ENCODE measurements at regions not wholly inside any gene's neighbourhood (a gene's known extent, or its start where the extent isn't known, plus 50 kb on each side); places are given as distances from the start of the nearest gene placed in this dataset.

DNA sequence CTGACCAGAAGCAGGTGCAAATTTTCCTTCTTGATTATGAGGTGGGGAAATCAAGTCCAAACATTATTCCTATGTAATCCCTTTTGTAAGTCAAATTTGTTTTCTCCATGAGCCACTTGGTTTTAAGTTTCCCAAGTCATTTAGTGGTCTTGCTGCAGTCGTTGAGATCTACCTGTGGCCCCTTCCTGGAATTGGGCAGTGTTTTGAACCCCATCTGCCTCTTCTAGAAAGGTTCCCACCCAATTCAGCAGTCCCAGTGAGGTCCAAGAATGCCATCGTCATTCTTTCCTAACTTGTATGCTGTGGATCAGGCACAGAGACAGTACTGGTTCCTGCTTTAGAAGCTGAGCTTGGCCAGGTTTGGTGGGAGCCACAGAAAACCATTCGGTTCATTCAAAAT is 77.8 kb upstream of the GNAZ start:
- peaks cover 2 to 8% (median 5%) of the 10 kb centered on the region in 4 donors for H3K9me3 ChIP-seq
- 78 to 81% methylated on average over 3 of the region's 3 CpGs for WGBS, 2 donors
- no peak overlapping the region for H3K4me3 ChIP-seq
- no peaks in the 10 kb centered on the region for H3K4me1 ChIP-seq
- TF ChIP-seq POLR2A (IDR thresholded peaks at IDR 0.05), result no peak
- no peak for TF ChIP-seq POLR2AphosphoS5 (IDR thresholded peaks at IDR 0.05)
- TF ChIP-seq, protein P1, sequence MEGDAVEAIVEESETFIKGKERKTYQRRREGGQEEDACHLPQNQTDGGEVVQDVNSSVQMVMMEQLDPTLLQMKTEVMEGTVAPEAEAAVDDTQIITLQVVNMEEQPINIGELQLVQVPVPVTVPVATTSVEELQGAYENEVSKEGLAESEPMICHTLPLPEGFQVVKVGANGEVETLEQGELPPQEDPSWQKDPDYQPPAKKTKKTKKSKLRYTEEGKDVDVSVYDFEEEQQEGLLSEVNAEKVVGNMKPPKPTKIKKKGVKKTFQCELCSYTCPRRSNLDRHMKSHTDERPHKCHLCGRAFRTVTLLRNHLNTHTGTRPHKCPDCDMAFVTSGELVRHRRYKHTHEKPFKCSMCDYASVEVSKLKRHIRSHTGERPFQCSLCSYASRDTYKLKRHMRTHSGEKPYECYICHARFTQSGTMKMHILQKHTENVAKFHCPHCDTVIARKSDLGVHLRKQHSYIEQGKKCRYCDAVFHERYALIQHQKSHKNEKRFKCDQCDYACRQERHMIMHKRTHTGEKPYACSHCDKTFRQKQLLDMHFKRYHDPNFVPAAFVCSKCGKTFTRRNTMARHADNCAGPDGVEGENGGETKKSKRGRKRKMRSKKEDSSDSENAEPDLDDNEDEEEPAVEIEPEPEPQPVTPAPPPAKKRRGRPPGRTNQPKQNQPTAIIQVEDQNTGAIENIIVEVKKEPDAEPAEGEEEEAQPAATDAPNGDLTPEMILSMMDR (IDR thresholded peaks at IDR 0.05), result no peak
- TF ChIP-seq EP300 (IDR thresholded peaks at IDR 0.05), result no peak
- H3K36me3 ChIP-seq, result no peaks in the 10 kb centered on the region
- H3K27ac ChIP-seq, result no peak overlapping the region
- DNase-seq (no peak), ATAC-seq (ENCODE audit: low FRiP score in 2 of 2) (no peak)
- no peaks in the 10 kb centered on the region for H3K27me3 ChIP-seq

DNA sequence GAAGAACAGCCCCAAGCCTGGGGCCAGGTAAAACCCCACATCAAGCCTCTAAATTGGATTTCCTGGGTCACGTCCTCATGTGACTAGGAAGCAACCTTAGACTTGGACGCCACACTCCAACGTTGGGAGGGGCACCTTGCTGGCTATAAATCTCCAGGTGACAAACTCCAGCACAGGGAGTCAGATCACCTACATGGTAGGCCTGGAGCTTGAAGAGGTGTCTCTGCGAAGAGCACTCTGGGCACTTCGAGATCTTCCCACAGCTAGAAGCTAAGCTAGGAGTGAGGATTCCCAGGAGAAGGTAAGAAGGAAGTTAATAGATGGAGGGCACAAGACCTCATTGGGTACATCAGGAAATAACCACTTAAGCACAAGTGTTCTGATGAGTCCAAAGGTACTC is 77.1 kb upstream of the GNAZ start:
- WGBS, 2 donors, result 86 to 91% methylated on average over 5 of the region's 5 CpGs
- H3K4me3 ChIP-seq, result no peak overlapping the region
- ATAC-seq (ENCODE audit: low FRiP score in 2 of 2), result no peak
- TF ChIP-seq POLR2AphosphoS5 (IDR thresholded peaks at IDR 0.05), result no peak
- no peak for TF ChIP-seq POLR2A (IDR thresholded peaks at IDR 0.05)
- TF ChIP-seq, protein P1 (IDR thresholded peaks at IDR 0.05), result no peak
- no peak for TF ChIP-seq EP300 (IDR thresholded peaks at IDR 0.05)
- H3K4me1 ChIP-seq, result no peaks in the 10 kb centered on the region
- no peak for DNase-seq
- no peaks in the 10 kb centered on the region for H3K27me3 ChIP-seq
- no peak overlapping the region for H3K27ac ChIP-seq
- H3K36me3 ChIP-seq, result no peaks in the 10 kb centered on the region
- H3K9me3 ChIP-seq, result peaks cover 5 to 11% (median 9%) of the 10 kb centered on the region in 4 donors

DNA sequence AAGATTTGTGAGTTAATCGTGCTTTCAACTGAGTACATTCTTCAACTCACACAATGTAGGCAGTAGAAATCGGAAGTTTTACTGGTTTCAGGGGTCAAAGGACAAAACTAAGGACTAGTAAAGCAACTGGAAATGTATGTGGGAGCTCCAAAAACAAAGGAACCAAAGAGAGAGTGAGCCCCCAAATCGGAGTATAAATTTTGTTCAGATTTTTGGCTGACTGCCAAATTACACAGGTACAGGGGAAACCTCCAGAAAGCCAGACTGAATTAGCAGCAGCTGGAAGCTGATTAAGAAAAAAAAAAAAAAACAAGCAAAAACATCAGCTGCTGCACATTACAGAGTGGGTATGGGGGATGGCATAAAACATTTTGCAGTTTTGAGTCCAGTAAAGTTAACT is 75.2 kb upstream of the GNAZ start:
- Histone ChIP-seq H3K4me3 (no peak overlapping the region), H3K9me3 (peaks cover 5 to 11% (median 9%) of the 10 kb centered on the region in 4 donors), H3K36me3 (no peaks in the 10 kb centered on the region), H3K4me1 (no peaks in the 10 kb centered on the region), H3K27me3 (no peaks in the 10 kb centered on the region), H3K27ac (no peak overlapping the region)
- TF ChIP-seq EP300 (IDR thresholded peaks at IDR 0.05) (no peak), POLR2AphosphoS5 (IDR thresholded peaks at IDR 0.05) (no peak), POLR2A (IDR thresholded peaks at IDR 0.05) (no peak)
- TF ChIP-seq, protein P1 (IDR thresholded peaks at IDR 0.05), result no peak
- 56 to 60% methylated on average over 3 of the region's 3 CpGs for WGBS, 2 donors
- DNase-seq (no peak), ATAC-seq (ENCODE audit: low FRiP score in 2 of 2) (no peak)

DNA sequence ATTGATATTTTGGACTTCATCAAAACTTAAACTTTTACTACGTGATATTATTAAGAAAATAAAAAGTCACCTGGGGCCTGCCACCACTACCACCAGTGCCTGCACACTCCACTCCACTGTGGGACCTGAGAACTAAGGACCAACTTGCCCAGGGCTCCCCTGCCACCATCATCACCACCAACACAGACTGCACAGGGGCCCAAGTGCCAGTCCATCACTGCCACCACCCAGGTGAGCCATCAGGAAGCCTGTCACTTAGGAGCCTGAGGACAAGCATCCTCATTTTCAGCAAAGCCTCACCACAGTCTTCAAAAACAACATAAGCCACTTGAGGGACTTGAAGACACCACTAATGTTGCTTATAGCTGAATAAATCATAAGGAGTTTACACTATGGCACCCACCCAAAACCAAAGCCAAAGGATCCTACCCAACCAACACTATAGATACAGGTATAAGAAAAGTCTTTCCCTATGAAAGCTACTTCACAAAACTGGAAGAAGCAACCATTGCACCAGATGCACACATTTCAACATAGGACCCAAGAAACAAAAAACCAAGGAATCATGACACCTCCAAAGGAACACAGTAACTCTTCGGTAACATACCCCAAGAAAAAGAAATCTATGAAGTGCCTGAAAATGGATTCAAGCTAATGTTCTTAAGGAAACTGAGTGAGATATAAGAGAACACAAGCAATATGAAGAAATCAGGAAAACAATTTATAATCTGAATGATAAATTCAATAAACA is 73.6 kb upstream of the GNAZ start:
- no peak for TF ChIP-seq POLR2AphosphoS5 (IDR thresholded peaks at IDR 0.05)
- ATAC-seq (ENCODE audit: low FRiP score in 2 of 2), result no peak
- H3K27ac ChIP-seq, result no peak overlapping the region
- WGBS, 2 donors, result 86 to 93% methylated on average over 2 of the region's 2 CpGs
- no peak overlapping the region for H3K4me3 ChIP-seq
- no peaks in the 10 kb centered on the region for H3K36me3 ChIP-seq
- peaks cover 5 to 11% (median 9%) of the 10 kb centered on the region in 4 donors for H3K9me3 ChIP-seq
- H3K27me3 ChIP-seq, result no peaks in the 10 kb centered on the region
- DNase-seq, result no peak
- no peaks in the 10 kb centered on the region for H3K4me1 ChIP-seq

DNA sequence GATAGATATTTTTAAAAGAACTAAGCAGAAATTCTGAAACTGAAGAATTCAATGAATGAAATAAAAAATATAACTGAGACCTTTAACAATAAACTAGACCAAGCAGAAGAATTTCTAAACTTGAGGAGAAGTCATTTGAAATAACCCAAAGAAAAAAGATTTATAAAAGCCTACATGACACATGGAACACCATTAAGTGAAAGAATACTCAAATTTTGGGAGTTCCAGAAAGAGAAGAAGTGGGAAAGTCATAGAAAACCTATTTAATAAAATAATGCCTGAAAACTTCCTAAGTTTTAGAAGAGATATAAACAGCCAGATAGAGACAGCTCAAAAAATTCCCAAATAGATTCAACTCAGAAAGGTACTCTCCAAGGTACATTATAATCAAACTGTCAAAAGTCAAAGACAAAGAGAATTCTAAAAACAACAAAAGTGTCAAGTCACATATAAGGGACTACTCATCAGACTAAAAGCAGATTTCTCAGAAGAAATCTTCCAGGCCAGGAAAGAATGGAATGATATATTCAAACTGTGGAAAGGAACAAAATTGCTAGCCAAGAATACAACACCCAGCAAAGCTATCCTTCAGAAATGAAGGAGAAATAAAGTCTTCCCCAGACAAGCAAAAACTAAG is 72.9 kb upstream of the GNAZ start:
- DNase-seq (no peak), ATAC-seq (ENCODE audit: low FRiP score in 2 of 2) (no peak)
- Histone ChIP-seq H3K9me3 (peaks cover 5 to 11% (median 9%) of the 10 kb centered on the region in 4 donors), H3K27ac (no peak overlapping the region), H3K4me1 (no peaks in the 10 kb centered on the region), H3K36me3 (no peaks in the 10 kb centered on the region), H3K4me3 (no peak overlapping the region), H3K27me3 (no peaks in the 10 kb centered on the region)
- TF ChIP-seq, protein P1 (IDR thresholded peaks at IDR 0.05), result no peak
- TF ChIP-seq POLR2A (IDR thresholded peaks at IDR 0.05) (no peak), EP300 (IDR thresholded peaks at IDR 0.05) (no peak), POLR2AphosphoS5 (IDR thresholded peaks at IDR 0.05) (no peak)

Data from upper lobe of left lung (tissue), 6 donors.